Neuronal stem cell (in vitro differentiated cells): ENCODE measurements at regions not wholly inside any gene's neighbourhood (a gene's known extent, or its start where the extent isn't known, plus 50 kb on each side); places are given as distances from the start of the nearest gene placed in this dataset.

Source experiments
- DNase-seq: peaks from one replicate; pipeline ENCODE4 v3.0.0-alpha.2; 2013; ENCODE audit warnings: low spot score
- H2AFZ ChIP-seq: one replicate; pipeline ENCODE4 v1.6.1; 2013; ENCODE audit warnings: mild to moderate bottlenecking, low read length, inconsistent platforms
- H2AK5ac ChIP-seq: 2 replicates; pipeline ENCODE4 v1.6.1; 2013; ENCODE audit warnings: low read depth, mild to moderate bottlenecking, inconsistent platforms, low read length, moderate library complexity, mixed read lengths
- H2BK120ac ChIP-seq: 2 replicates; pipeline ENCODE4 v1.6.1; 2013; ENCODE audit warnings: low read depth, mild to moderate bottlenecking, inconsistent platforms, low read length, moderate library complexity, mixed read lengths
- H2BK12ac ChIP-seq: one replicate; pipeline ENCODE4 v1.6.1; 2013; ENCODE audit warnings: low read length, inconsistent platforms
- H2BK15ac ChIP-seq: 2 replicates; pipeline ENCODE4 v1.6.1; 2013; ENCODE audit warnings: mild to moderate bottlenecking, low read length, inconsistent platforms, mixed read lengths
- H2BK5ac ChIP-seq: one replicate; pipeline ENCODE4 v1.6.1; 2013; ENCODE audit warnings: inconsistent platforms, mild to moderate bottlenecking, low read length, moderate library complexity
- H3K14ac ChIP-seq: one replicate; pipeline ENCODE4 v1.6.1; 2013; ENCODE audit warnings: low read length, inconsistent platforms
- H3K18ac ChIP-seq: 2 replicates; pipeline ENCODE4 v1.6.1; 2013; ENCODE audit warnings: low read length, inconsistent platforms
- H3K23ac ChIP-seq: 2 replicates; pipeline ENCODE4 v1.6.1; 2013; ENCODE audit warnings: low read depth, mild to moderate bottlenecking, mixed read lengths, low read length, inconsistent platforms; ENCODE audit not compliant: poor library complexity
- H3K27ac ChIP-seq: replicated peaks from 3 replicates; pipeline ENCODE4 v1.5.1; 2013; ENCODE audit warnings: low read length, inconsistent platforms
- H3K27me3 ChIP-seq, 3 experiments: 2 replicates each; pipeline ENCODE4 v1.6.1; 2013; ENCODE audit warnings: low read length in 3 of 3, mild to moderate bottlenecking in 2 of 3, inconsistent platforms in 1 of 3, low read depth in 1 of 3, mixed read lengths in 1 of 3, moderate library complexity in 1 of 3; ENCODE audit not compliant: control insufficient read depth in 3 of 3, insufficient read depth in 3 of 3
- H3K36me3 ChIP-seq, 2 donors: replicated peaks in 1 of 2; 2 replicates each; pipeline ENCODE4 v1.6.1; 2013; ENCODE audit warnings: low read length in 2 of 2; ENCODE audit not compliant: control insufficient read depth in 2 of 2, insufficient read depth in 2 of 2
- H3K4ac ChIP-seq: 2 replicates; pipeline ENCODE4 v1.6.1; 2013; ENCODE audit warnings: inconsistent platforms, mild to moderate bottlenecking, low read length, moderate library complexity
- H3K4me1 ChIP-seq, 2 donors: 1 replicate in 1 of 2; 2 replicates in 1 of 2; pipeline ENCODE4 v1.6.1; 2013; ENCODE audit warnings: low read length in 2 of 2, low read depth in 1 of 2; ENCODE audit not compliant: control insufficient read depth in 2 of 2, insufficient read depth in 1 of 2
- H3K4me2 ChIP-seq: one replicate; pipeline ENCODE4 v1.6.1; 2013; ENCODE audit warnings: mild to moderate bottlenecking, low read length, inconsistent platforms; ENCODE audit not compliant: insufficient read depth, poor library complexity, severe bottlenecking
- H3K4me3 ChIP-seq, 2 donors: 2 replicates each; pipeline ENCODE4 v1.5.1; 2013; ENCODE audit warnings: low read length in 2 of 2, mild to moderate bottlenecking in 2 of 2, inconsistent platforms in 1 of 2, moderate library complexity in 1 of 2
- H3K79me1 ChIP-seq: one replicate; pipeline ENCODE4 v1.6.1; 2013; ENCODE audit warnings: low read depth, mild to moderate bottlenecking, inconsistent platforms, low read length, moderate library complexity
- H3K9ac ChIP-seq: one replicate; pipeline ENCODE4 v1.6.1; 2013; ENCODE audit warnings: mild to moderate bottlenecking, low read depth, low read length, inconsistent platforms; ENCODE audit not compliant: poor library complexity
- H3K9me3 ChIP-seq, 2 donors: replicated peaks in 1 of 2; 2 replicates each; pipeline versions ENCODE3 to v1.6.1; 2013; ENCODE audit warnings: low read length in 2 of 2, mild to moderate bottlenecking in 2 of 2, inconsistent platforms in 1 of 2, low read depth in 1 of 2, mixed read lengths in 1 of 2, moderate library complexity in 1 of 2; ENCODE audit not compliant: control insufficient read depth in 2 of 2, insufficient read depth in 1 of 2
- H4K8ac ChIP-seq: one replicate; pipeline ENCODE4 v1.6.1; 2013; ENCODE audit warnings: low read depth, mild to moderate bottlenecking, inconsistent platforms, low read length, moderate library complexity
- H4K91ac ChIP-seq: one replicate; pipeline ENCODE4 v1.6.1; 2013; ENCODE audit warnings: low read length, low read depth, mild to moderate bottlenecking, inconsistent platforms; ENCODE audit not compliant: poor library complexity
- WGBS, 2 donors: extraction: QIAGEN DNeasy Blood & Tissue Kit; methylation state at CpG; one replicate each; pipeline ENCODE4 v1.1.7; 2013; ENCODE audit warnings: missing lambda C conversion rate in 2 of 2, mixed read lengths in 1 of 2; ENCODE audit not compliant: insufficient read length in 2 of 2, insufficient replicate concordance in 1 of 2; ENCODE audit errors: extremely low coverage in 2 of 2; 5-methylcytosine and 5-hydroxymethylcytosine counted together

DNA sequence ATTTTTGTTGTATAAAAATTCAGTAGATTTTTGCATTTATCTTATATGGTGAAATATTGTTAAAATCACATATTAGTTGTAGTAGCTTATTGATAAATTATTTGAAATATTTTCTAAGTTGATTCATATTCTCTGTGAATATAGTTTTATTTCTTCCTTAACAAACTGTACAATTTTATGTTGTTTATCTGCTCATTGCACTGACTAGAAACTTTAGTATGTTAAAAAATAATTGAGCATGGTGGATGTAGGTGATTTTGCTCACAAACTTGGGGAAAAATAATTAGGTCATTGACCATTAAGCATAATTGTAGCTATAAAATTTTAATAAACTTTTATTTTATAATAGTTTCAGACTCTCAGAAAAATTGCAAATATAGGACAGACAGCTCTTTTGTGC lies 1445.3 kb upstream of the MIR17HG start:
- no peak overlapping the region for H4K8ac ChIP-seq
- no peak overlapping the region for H2BK120ac ChIP-seq
- no peak overlapping the region for H2BK15ac ChIP-seq
- no peak overlapping the region for H3K4me3 ChIP-seq
- no peak overlapping the region for H2AFZ ChIP-seq
- H3K9me3 ChIP-seq = peaks cover 0 to 2% of the 10 kb centered on the region in 2 donors
- H2BK5ac ChIP-seq = no peak overlapping the region
- no peak overlapping the region for H3K14ac ChIP-seq
- no peak overlapping the region for H3K18ac ChIP-seq
- H3K4ac ChIP-seq = no peak overlapping the region
- H3K23ac ChIP-seq = no peak overlapping the region
- H3K4me2 ChIP-seq = no peak overlapping the region
- no peak overlapping the region for H3K9ac ChIP-seq
- H3K4me1 ChIP-seq = no peaks in the 10 kb centered on the region
- H3K27me3 ChIP-seq = no peaks in the 10 kb centered on the region
- H4K91ac ChIP-seq = no peak overlapping the region
- H3K36me3 ChIP-seq = no peaks in the 10 kb centered on the region
- no peak for DNase-seq
- H2BK12ac ChIP-seq = no peak overlapping the region
- no peak overlapping the region for H3K27ac ChIP-seq
- H3K79me1 ChIP-seq = no peaks in the 10 kb centered on the region
- H2AK5ac ChIP-seq = no peak overlapping the region

DNA sequence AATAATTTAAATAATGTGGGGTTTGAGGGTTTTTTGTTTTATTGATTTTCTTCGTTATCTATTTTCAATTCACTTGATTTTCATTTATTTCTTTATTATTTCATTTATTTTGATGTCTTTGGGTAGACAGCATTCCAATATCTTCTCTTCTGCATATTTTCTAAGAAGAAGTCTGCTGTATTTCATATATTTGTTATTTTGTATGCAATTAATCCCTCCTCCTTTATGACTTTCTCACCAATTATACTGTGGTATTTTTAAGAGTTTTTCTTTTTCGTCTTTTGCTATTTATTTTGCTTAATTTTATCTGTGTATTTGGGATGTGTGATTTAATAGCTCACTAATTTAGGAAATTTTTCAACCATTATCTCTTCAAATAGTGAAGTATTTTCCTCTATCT lies 1444.4 kb upstream of the MIR17HG start:
- Histone ChIP-seq H4K8ac (no peak overlapping the region), H3K9me3 (peaks cover 0 to 2% of the 10 kb centered on the region in 2 donors), H2BK15ac (no peak overlapping the region), H2AFZ (no peak overlapping the region), H3K14ac (no peak overlapping the region), H3K4me1 (no peaks in the 10 kb centered on the region), H3K36me3 (no peaks in the 10 kb centered on the region), H3K23ac (no peak overlapping the region), H3K18ac (no peak overlapping the region), H4K91ac (no peak overlapping the region), H3K4me2 (no peak overlapping the region), H3K27me3 (no peaks in the 10 kb centered on the region), H3K4ac (no peak overlapping the region), H2AK5ac (no peak overlapping the region), H2BK12ac (no peak overlapping the region), H3K27ac (no peak overlapping the region), H3K79me1 (no peaks in the 10 kb centered on the region), H3K9ac (no peak overlapping the region), H3K4me3 (no peak overlapping the region), H2BK120ac (no peak overlapping the region), H2BK5ac (no peak overlapping the region)
- no CpG with 5 or more reads among the region's 2 CpGs for WGBS, 2 donors
- DNase-seq = no peak

DNA sequence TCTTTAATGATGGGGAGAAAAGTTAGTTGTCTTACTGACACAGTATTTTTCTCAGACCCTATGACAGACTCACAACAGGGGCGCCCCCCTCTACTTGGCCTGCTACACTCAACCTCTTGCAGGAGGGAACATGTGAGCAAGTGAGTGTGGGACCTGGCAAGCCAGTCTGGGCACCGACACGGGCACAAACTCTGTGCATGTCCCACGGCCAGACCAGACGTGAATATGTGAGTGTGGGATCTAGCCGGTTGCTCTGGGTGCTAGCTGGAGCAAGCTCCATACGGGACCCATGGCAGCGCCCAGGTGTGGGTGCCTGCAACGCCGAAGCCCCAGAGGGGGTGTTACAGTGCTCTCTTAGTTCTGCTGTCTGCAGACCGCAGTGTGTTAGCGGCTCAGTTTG lies 1437.3 kb upstream of the MIR17HG start:
- peak overlapping the region; percentile 82 for H2BK5ac ChIP-seq
- H2BK120ac ChIP-seq = no peak overlapping the region
- H2BK12ac ChIP-seq = peak overlapping the region; percentile 90
- no peak overlapping the region for H3K4me2 ChIP-seq
- no peak overlapping the region for H3K4ac ChIP-seq
- no peaks in the 10 kb centered on the region for H3K79me1 ChIP-seq
- peak overlapping the region; percentile 37 for H2AK5ac ChIP-seq
- no peak overlapping the region for H2BK15ac ChIP-seq
- H3K23ac ChIP-seq = peak overlapping the region; percentile 80
- no peak overlapping the region for H3K9ac ChIP-seq
- H3K18ac ChIP-seq = peak overlapping the region; percentile 52
- H3K36me3 ChIP-seq = no peaks in the 10 kb centered on the region
- no peak overlapping the region for H3K14ac ChIP-seq
- H3K27ac ChIP-seq = no peak overlapping the region
- no peak overlapping the region for H4K91ac ChIP-seq
- no peaks in the 10 kb centered on the region for H3K9me3 ChIP-seq
- no peak overlapping the region for H4K8ac ChIP-seq
- no peak overlapping the region for H2AFZ ChIP-seq
- no CpG with 5 or more reads among the region's 12 CpGs for WGBS, 2 donors
- H3K4me1 ChIP-seq = no peaks in the 10 kb centered on the region
- H3K4me3 ChIP-seq = peak overlapping the region in 1 of 2 donors; percentile 6
- DNase-seq = no peak
- no peaks in the 10 kb centered on the region for H3K27me3 ChIP-seq

DNA sequence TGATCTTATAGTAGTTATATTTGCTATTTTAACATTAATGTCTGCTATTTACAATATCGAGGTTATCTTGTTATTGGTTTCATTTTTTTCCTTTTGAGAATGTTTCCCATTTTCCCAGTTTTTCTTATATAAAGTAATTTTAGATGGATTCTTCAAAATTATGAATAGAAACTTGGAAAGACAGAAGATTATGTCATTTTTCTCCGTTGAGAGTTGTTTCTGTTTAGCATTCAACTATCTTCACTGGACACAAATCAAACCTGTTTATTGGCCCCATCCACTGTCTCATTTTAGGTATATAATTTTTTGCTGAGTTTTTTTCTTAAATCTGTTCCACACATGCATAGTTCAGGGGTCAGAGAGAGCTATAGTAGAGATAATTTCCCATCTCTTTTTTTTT lies 1430.9 kb upstream of the MIR17HG start:
- no peaks in the 10 kb centered on the region for H3K79me1 ChIP-seq
- no peak overlapping the region for H2BK120ac ChIP-seq
- DNase-seq = no peak
- H3K4me1 ChIP-seq = no peaks in the 10 kb centered on the region
- WGBS, 2 donors = no CpG with 5 or more reads among the region's 2 CpGs
- no peak overlapping the region for H3K4me2 ChIP-seq
- no peak overlapping the region for H2AK5ac ChIP-seq
- no peak overlapping the region for H3K4me3 ChIP-seq
- no peaks in the 10 kb centered on the region for H3K27me3 ChIP-seq
- H4K8ac ChIP-seq = no peak overlapping the region
- H4K91ac ChIP-seq = no peak overlapping the region
- no peak overlapping the region for H2BK15ac ChIP-seq
- H2AFZ ChIP-seq = no peak overlapping the region
- no peak overlapping the region for H3K14ac ChIP-seq
- no peak overlapping the region for H3K18ac ChIP-seq
- no peak overlapping the region for H2BK12ac ChIP-seq
- H3K9ac ChIP-seq = no peak overlapping the region
- H2BK5ac ChIP-seq = no peak overlapping the region
- no peak overlapping the region for H3K4ac ChIP-seq
- no peaks in the 10 kb centered on the region for H3K36me3 ChIP-seq
- no peak overlapping the region for H3K27ac ChIP-seq
- H3K23ac ChIP-seq = no peak overlapping the region
- H3K9me3 ChIP-seq = no peaks in the 10 kb centered on the region
